GM23248 (cell line): ENCODE measurements at regions not wholly inside any gene's neighbourhood (a gene's known extent, or its start where the extent isn't known, plus 50 kb on each side); places are given as distances from the start of the nearest gene placed in this dataset.

ENCODE experiments used
- EZH2 ChIP-seq: fragments of 200-600 bp; sonication (generic); IDR thresholded peaks from 2 replicates; pipeline ENCODE4 v1.6.1; 2018; ENCODE audit warnings: antibody characterized with exemption, mild to moderate bottlenecking; ENCODE audit not compliant: insufficient read depth, poor library complexity, severe bottlenecking
- EZH2phosphoT487 ChIP-seq: fragments of 200-600 bp; sonication (generic); IDR thresholded peaks from 2 replicates; pipeline ENCODE4 v1.6.1; 2018; ENCODE audit warnings: antibody characterized with exemption, moderate library complexity, mild to moderate bottlenecking, low read depth; ENCODE audit not compliant: insufficient read depth

- TF ChIP-seq EZH2phosphoT487, result no peak
- TF ChIP-seq EZH2, result no peak
These were observed 247.8 kb downstream of the BCL2 start for GRCh38 chr18:63071701-63072141.
